Suprapubic skin (tissue), 4 donors: ENCODE measurements at regions not wholly inside any gene's neighbourhood (a gene's known extent, or its start where the extent isn't known, plus 50 kb on each side); places are given as distances from the start of the nearest gene placed in this dataset.

Experiments
- DNase-seq, 2 donors: peaks; one replicate each; pipeline ENCODE4 v3.0.0-alpha.2; 2019; ENCODE audit warnings: low spot score in 2 of 2
- H3K27ac ChIP-seq: fragments of 200-600 bp; sonication (generic); one replicate; pipeline ENCODE4 v1.5.1; 2019
- H3K27me3 ChIP-seq: fragments of 200-600 bp; sonication (generic); one replicate; pipeline ENCODE4 v1.5.1; 2019
- H3K36me3 ChIP-seq: fragments of 200-600 bp; sonication (generic); one replicate; pipeline ENCODE4 v1.5.1; 2019
- H3K4me1 ChIP-seq: fragments of 200-600 bp; sonication (generic); one replicate; pipeline ENCODE4 v1.5.1; 2019
- H3K4me3 ChIP-seq: fragments of 200-600 bp; sonication (generic); one replicate; pipeline ENCODE4 v1.5.1; 2019; ENCODE audit warnings: mild to moderate bottlenecking
- H3K9me3 ChIP-seq: fragments of 200-600 bp; sonication (generic); one replicate; pipeline ENCODE4 v1.5.1; 2019
- CTCF ChIP-seq, 2 donors: fragments of 200-600 bp in 1 of 2; fragments of 450-650 bp in 1 of 2; sonication (generic) in 1 of 2; IDR thresholded peaks; one replicate each; pipeline ENCODE4 v1.5.1; 2016 to 2019; ENCODE audit warnings: antibody characterized with exemption in 2 of 2, mild to moderate bottlenecking in 1 of 2, moderate library complexity in 1 of 2
- EP300 ChIP-seq: sonication (generic); formaldehyde crosslinking; IDR thresholded peaks from one replicate; pipeline ENCODE4 v1.6.1; 2017; ENCODE audit warnings: antibody characterized with exemption
- POLR2A ChIP-seq, 2 donors: fragments of 450-650 bp; IDR thresholded peaks; one replicate each; pipeline ENCODE4 v1.6.1; 2017; ENCODE audit warnings: antibody characterized with exemption in 2 of 2, mild to moderate bottlenecking in 2 of 2, moderate library complexity in 2 of 2
- POLR2AphosphoS5 ChIP-seq, 3 donors: sonication (generic); formaldehyde crosslinking; IDR thresholded peaks; one replicate each; pipeline ENCODE4 v1.6.1; 2017; ENCODE audit warnings: antibody characterized with exemption in 3 of 3
- WGBS: methylation state at CpG from one replicate; pipeline ENCODE4 v1.1.5; 2018; 5-methylcytosine and 5-hydroxymethylcytosine counted together

GRCh38 chr10:128431506-128431905, 305.3 kb upstream of the MKI67 start:
- WGBS = 83% methylated on average over 19 of the region's 19 CpGs
- no peaks in the 10 kb centered on the region for H3K9me3 ChIP-seq
- peaks cover 39% of the 10 kb centered on the region for H3K27me3 ChIP-seq
- no peaks in the 10 kb centered on the region for H3K36me3 ChIP-seq
- H3K4me1 ChIP-seq = no peaks in the 10 kb centered on the region
- no peak for DNase-seq
- H3K4me3 ChIP-seq = no peak overlapping the region
- H3K27ac ChIP-seq = no peak overlapping the region
- TF ChIP-seq POLR2A (IDR thresholded peaks at IDR 0.05) (no peak), EP300 (no peak), CTCF (IDR thresholded peaks at IDR 0.05) (no peak), POLR2AphosphoS5 (IDR thresholded peaks at IDR 0.05) (no peak)

GRCh38 chr10:128432011-128432410, 305.8 kb upstream of the MKI67 start:
- Histone ChIP-seq H3K9me3 (no peaks in the 10 kb centered on the region), H3K4me1 (no peaks in the 10 kb centered on the region), H3K36me3 (no peaks in the 10 kb centered on the region), H3K27ac (no peak overlapping the region), H3K27me3 (peaks cover 39% of the 10 kb centered on the region), H3K4me3 (no peak overlapping the region)
- no peak for TF ChIP-seq POLR2A (IDR thresholded peaks at IDR 0.05)
- TF ChIP-seq POLR2AphosphoS5 (IDR thresholded peaks at IDR 0.05) = no peak
- no peak for TF ChIP-seq CTCF (IDR thresholded peaks at IDR 0.05)
- no peak for TF ChIP-seq EP300
- DNase-seq = no peak
- WGBS = 40% methylated on average over 7 of the region's 7 CpGs

GRCh38 chr10:128432423-128432822, 306.2 kb upstream of the MKI67 start:
- no peaks in the 10 kb centered on the region for H3K36me3 ChIP-seq
- no peaks in the 10 kb centered on the region for H3K9me3 ChIP-seq
- no peaks in the 10 kb centered on the region for H3K4me1 ChIP-seq
- no peak for DNase-seq
- H3K27me3 ChIP-seq = peaks cover 39% of the 10 kb centered on the region
- no peak for TF ChIP-seq POLR2AphosphoS5 (IDR thresholded peaks at IDR 0.05)
- no peak for TF ChIP-seq EP300
- no peak for TF ChIP-seq POLR2A (IDR thresholded peaks at IDR 0.05)
- no peak for TF ChIP-seq CTCF (IDR thresholded peaks at IDR 0.05)
- WGBS = 64% methylated on average over 5 of the region's 6 CpGs
- H3K4me3 ChIP-seq = no peak overlapping the region
- no peak overlapping the region for H3K27ac ChIP-seq

- Histone ChIP-seq H3K36me3 (no peaks in the 10 kb centered on the region), H3K9me3 (no peaks in the 10 kb centered on the region), H3K4me3 (no peak overlapping the region), H3K27me3 (peaks cover 40% of the 10 kb centered on the region), H3K4me1 (no peaks in the 10 kb centered on the region), H3K27ac (no peak overlapping the region)
- WGBS = 59% methylated on average over 6 of the region's 6 CpGs
- no peak for DNase-seq
- no peak for TF ChIP-seq POLR2A (IDR thresholded peaks at IDR 0.05)
- TF ChIP-seq POLR2AphosphoS5 (IDR thresholded peaks at IDR 0.05) = no peak
- no peak for TF ChIP-seq CTCF (IDR thresholded peaks at IDR 0.05)
- no peak for TF ChIP-seq EP300
Observed at GRCh38 chr10:128435811-128436210, 309.6 kb upstream of the MKI67 start.

GRCh38 chr10:128437786-128438345, 311.6 kb upstream of the MKI67 start:
- H3K27ac ChIP-seq = no peak overlapping the region
- no peak overlapping the region for H3K4me3 ChIP-seq
- DNase-seq = no peak
- H3K27me3 ChIP-seq = peaks cover 36% of the 10 kb centered on the region
- no peaks in the 10 kb centered on the region for H3K4me1 ChIP-seq
- 87% methylated on average over 13 of the region's 13 CpGs for WGBS
- H3K36me3 ChIP-seq = no peaks in the 10 kb centered on the region
- no peaks in the 10 kb centered on the region for H3K9me3 ChIP-seq
- TF ChIP-seq POLR2A (IDR thresholded peaks at IDR 0.05) = no peak
- TF ChIP-seq CTCF (IDR thresholded peaks at IDR 0.05) = no peak
- TF ChIP-seq EP300 = no peak
- no peak for TF ChIP-seq POLR2AphosphoS5 (IDR thresholded peaks at IDR 0.05)
